ENCODE measurements at regions not wholly inside any gene's neighbourhood (a gene's known extent, or its start where the extent isn't known, plus 50 kb on each side); places are given as distances from the start of the nearest gene placed in this dataset.

DNA sequence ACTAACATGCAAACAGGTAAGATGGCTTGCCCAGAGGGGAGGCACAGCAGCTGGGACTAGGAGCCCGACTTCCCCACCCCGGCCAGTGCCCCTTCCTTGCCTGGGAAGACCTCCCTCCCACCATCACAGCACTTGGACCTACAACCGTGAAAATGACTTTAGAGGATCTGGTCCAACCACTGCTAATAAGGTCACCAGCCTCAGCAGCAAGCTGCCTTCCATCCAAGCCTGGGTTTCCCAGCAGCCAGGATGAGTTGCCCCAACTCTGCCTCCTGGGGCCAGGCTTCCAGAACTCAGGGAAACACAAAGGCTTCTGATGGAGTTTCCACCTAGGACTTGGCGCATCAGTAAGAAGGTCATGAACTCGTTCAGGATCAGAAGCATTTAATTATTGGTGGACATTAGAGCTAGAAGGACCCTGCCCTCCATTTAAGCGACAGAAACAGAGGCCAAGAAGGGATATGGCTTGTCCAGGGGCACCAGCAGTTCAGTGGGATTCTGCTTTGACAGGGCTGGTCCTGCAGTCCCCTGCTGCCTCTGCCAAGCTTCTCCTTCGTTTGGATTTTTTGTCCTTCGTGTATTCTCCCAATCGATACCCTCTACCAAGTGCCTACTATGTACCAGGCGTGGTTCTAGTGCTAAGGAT is 403.0 kb upstream of the ID2 start:
- DNase-seq (ENCODE audit: low read depth): no peak

DNA sequence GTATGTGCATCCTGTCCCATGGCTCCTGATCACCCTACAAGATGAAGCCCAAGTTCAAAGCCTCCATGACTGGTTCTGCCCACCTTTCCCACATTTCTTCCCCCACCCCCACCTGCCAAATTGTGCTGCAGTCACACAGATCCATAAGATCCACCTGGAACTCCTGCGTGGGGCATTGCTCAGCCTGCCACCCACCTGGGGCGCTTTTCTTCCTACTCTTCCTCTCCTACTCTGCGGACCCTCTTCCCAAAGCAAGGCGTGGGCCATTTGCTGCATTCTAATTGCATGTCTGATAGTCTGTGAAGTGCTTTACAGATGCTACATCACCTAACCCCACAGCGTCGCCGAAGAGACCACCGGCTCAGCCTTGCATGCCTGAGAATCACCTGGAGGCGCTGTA is 402.4 kb upstream of the ID2 start:
- no peak for DNase-seq (ENCODE audit: low read depth)

GRCh38 chr2:8281234-8281633 is 400.6 kb upstream of the ID2 start:
- no peak for DNase-seq (ENCODE audit: low read depth)

DNA sequence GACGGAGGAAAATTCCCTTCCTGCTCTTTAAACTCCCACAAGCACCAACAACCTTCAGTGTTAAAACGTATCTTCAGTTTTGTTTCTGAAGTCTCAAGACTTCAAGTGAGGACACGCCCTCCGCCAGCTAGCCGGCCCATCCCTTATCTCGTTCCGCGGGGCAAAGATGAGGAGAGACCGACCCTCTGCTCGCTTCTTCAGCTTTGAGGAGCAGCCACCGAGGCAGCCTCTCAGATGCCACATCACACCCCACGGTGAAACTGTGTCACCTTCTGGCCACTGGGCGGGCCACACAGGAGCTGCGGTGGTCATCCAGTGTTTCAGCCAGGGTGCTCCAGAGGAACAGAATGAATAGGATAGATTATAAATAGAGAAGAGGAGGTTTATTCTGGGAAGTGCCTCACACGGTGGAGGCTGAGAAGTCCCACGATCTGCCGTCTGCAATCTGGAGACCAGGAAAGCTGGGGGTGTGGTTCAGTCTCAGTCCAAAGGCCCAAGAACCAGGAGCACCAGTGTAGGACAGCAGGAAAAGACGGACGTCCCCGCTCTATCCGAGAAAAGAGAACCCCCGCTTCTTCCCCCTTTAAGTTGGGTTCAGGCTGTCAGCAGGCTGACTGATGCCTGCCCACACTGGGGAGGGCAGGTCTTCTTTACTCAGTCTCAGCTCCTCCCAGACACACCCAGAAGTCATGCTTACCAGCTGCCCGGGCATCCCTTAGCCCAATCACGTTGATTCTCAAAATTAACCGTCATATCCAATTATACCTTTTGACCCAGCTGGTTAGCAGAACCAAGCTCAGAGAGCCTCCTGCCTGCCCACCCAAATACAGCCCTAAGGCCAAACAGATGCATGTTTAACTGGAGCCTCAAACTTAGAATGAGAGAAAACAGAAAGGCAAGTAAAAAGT is 399.7 kb upstream of the ID2 start:
- DNase-seq (ENCODE audit: low read depth): no peak

GRCh38 chr2:8282858-8283252 is 399.0 kb upstream of the ID2 start:
- DNase-seq (ENCODE audit: low read depth): no peak

- no peak for DNase-seq (ENCODE audit: low read depth)
Measured at GRCh38 chr2:8285081-8285480, 396.8 kb upstream of the ID2 start.

- no peak for DNase-seq (ENCODE audit: low read depth)
Measured at GRCh38 chr2:8285898-8286297, 396.0 kb upstream of the ID2 start.

DNA sequence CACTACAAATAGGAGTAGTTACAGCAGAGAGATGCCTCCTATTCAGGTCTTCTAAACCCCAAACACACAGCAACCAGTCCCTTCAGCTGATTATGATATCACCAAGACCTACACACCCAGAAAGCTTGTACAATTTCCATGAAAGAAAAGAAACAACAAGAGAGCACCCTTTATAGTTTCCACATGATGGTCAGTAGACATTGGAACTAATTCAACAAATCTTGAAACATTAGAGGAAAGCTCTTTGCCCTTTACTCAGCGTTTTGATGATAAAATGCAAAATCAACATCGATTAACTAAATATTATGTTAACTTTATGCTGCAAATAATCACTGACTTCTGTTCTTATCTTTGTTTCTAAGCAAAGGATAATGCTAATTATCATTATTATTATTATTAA is 393.6 kb upstream of the ID2 start:
- no peak for DNase-seq (ENCODE audit: low read depth)

DNA sequence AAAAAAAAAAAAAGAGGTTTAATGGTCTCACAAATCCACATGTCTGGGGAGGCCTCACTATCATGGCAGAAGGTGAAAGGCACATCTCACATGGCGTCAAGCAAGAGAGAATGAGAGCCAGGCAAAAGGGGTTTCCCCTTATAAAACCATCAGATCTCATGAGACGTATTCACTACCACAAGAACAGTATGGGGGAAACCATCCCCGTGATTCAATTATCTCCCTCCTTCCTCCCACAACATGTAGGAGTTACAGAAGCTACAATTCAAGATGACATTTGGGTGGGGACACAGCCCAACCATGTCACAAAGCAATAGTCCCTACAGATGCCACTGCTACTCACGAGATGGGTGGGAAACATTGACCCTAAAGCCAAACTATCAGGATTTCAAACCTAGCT is 392.7 kb upstream of the ID2 start:
- DNase-seq (ENCODE audit: low read depth): no peak

- DNase-seq (ENCODE audit: low read depth): no peak
Measured at GRCh38 chr2:8290771-8291352, 391.0 kb upstream of the ID2 start.

DNA sequence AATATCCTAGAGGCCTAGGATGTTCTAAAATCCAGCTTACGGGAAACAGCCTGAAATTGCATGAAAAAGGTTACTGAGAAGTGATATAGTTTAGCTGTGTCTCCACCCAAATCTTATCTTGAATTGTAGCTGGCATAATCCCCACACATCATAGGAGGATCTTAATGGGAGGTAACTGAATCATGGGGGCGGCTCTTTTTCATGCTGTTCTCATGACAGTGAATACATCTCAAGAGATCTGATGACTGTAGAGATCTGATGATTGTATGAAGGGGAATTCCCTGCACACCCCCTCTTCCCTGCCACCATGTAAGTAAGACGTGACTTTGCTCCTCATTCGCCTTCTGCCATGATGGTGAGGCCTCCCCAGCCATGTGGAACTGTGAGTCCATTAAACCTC is 385.6 kb upstream of the ID2 start:
- DNase-seq (ENCODE audit: low read depth): no peak

GRCh38 chr2:8297376-8298231 is 384.3 kb upstream of the ID2 start:
- no peak for DNase-seq (ENCODE audit: low read depth)

GRCh38 chr2:8298783-8299182 is 383.1 kb upstream of the ID2 start:
- DNase-seq (ENCODE audit: low read depth): no peak

GRCh38 chr2:8300216-8300615 is 381.6 kb upstream of the ID2 start:
- DNase-seq (ENCODE audit: low read depth): no peak

- no peak for DNase-seq (ENCODE audit: low read depth)
Measured at GRCh38 chr2:8300905-8301304, 381.0 kb upstream of the ID2 start.

DNA sequence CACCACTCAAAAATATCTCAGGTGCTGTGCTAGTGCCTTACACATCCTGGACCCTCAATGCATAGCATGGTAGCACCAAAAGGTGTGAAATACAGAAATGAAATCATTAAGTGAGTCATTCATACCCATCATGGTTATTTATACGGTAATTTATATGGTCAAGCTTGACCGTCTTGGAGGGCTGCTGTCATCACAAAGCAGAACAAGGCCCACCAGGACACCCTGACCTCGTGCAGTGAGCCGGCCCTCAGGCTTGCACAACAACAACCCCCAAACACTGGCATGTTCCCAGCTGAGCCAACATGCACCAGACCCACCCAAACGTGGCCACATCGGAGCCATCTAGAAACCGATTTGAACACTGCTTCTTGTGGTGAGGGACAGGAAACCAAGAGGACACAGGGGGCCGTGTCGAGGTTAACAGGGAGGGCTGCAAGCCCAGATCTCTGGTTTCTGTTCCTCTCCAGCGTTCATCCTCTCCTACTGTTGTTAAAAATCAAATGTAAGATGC is 378.5 kb upstream of the ID2 start:
- DNase-seq (ENCODE audit: low read depth): peak; percentile 40

- DNase-seq (ENCODE audit: low read depth): no peak
Measured at GRCh38 chr2:8304821-8305766, 376.8 kb upstream of the ID2 start.

- DNase-seq (ENCODE audit: low read depth): no peak
Measured at GRCh38 chr2:8306530-8307351, 375.1 kb upstream of the ID2 start.

GRCh38 chr2:8307606-8308180 is 374.2 kb upstream of the ID2 start:
- no peak for DNase-seq (ENCODE audit: low read depth)

GRCh38 chr2:8309131-8309530 is 372.7 kb upstream of the ID2 start:
- DNase-seq (ENCODE audit: low read depth): no peak

Measured in stimulated activated CD8-positive, alpha-beta memory T cell treated with anti-CD3 and anti-CD28 coated beads, Interleukin-7, amount 100 ng/mL, for 24 hours (primary cell).